Stimulated activated CD4-positive, alpha-beta T cell treated with anti-CD3 and anti-CD28 coated beads, Interleukin-1b, Interleukin-23, amount 100 ng/mL, for 4 hours (primary cell): ENCODE measurements at regions not wholly inside any gene's neighbourhood (a gene's known extent, or its start where the extent isn't known, plus 50 kb on each side); places are given as distances from the start of the nearest gene placed in this dataset.

Experiments
- DNase-seq, 2 donors: peaks; one replicate each; pipeline ENCODE4 v3.0.0-alpha.2; 2020; ENCODE audit warnings: low read depth in 2 of 2

DNA sequence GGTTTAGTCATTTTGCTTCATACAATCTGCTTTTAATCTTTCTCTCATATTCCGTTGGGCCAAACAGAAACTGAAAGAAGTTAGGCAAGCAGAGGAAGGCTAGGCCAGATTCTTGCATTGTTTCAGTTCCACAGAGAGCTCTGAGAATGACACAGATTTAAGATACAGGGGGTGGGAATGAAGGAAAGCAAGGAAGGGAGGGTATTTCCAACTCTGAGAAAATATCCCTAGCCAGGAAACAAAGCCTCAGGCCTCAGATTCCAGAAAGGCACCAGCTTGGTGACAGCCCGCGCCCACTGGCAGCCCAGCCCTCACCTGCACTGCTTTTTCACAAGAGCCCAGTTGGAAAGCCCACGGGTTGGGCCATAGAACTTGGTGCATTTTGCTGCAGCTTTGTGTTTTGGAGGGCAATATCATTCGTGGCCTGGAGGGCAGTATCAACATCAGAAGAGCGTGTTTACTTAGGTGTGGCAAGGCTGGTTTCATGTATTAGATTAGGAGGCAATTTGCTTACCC is 63.5 kb downstream of the ENC1 start:
- DNase-seq: no peak

DNA sequence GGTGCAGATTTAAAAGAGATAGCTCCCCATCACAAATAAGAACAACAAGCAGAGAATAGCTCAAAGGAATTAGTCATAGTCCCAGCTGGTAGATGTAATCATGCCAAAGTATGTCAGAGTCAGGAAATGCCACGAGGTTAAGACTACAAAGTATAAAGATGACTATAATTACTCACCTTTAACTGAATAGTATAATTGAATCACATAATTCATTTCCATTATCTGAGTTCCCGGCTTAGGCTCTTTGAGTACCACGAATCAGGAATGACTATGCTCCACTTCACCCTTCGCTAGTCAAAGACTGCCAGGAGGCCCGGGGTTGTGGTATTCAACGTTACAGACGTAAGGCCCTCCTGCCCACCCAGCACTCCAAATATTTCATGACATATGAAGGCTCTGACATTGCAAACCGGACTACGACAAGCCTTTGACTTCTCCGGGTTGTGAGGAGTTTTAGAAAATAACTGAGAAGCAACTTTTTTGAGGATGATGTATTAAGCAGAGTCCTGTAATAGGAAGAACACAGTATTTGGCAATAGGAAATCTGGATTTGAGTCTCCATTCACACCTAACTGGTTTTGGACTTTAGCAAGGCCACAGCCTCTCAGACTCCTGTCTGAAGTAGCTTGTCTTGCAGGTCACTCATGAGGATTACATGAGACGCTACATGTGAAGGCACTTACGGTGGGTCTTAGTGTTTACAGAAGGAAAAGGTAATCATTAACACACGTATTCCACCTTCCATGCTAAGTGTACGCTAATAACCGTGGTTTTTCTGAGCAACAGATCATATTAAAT is 64.6 kb downstream of the ENC1 start:
- no peak for DNase-seq

DNA sequence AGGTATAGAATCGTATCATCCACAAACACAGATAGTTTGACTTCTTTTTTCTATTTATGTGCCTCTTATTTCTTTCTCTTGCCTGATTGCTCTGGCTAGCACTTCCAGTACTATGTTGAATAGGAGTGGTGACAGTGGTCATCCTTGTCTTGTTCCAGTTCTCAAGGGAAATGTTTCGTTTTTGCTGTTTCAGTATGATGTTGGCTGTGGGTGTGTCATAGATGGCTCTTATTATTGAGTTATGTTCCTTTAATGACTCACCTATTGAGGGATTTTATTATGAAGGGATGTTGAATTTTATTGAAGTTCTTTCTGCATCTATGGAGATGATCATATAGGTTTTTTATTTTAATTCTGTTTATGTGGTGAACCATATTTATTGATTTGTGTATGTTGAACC is 70.3 kb downstream of the ENC1 start:
- DNase-seq: no peak

DNA sequence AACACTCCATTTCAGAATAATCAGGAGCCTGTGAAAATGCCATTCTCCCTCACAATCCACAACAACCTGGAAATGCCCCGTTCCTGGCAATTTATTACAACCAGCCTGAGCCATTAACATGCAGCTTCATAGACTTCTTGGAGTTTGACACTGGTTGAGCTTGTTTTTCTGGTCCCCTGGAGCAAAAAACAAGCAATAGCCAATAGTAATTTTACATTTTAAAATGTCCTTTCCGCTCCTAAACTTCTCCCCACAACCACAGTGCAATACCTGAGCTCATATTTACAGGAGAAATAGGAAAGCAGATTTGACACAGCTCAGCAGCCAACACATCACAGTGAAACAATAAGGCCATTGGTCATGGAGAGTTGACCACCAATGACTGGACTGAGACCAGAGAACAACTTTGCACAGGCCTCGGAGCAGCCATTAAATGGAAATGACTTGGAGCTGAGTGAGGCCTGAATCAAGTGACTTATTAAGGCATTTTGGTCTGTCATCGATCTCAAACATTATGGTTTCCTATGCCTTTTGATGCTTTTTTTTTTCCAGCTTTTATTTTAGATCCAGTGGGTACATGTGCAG is 73.0 kb downstream of the ENC1 start:
- no peak for DNase-seq

DNA sequence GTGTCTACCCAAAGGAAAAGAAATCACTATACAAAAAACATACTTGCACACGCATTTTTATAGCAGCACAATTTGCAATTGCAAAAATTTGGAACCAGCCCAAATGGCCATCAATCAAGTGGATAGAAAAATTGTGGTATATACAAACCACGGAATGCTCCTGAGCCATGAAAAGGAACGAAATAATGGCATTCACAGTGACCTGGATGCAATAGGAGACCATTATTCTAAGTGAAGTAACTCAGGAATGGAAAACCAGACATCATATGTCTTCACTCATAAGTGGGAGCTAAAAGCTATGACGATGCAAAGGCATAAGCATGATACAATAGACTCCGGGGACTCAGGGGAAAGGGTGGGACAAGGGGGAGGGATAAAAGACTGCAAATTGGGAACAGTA is 78.4 kb downstream of the ENC1 start:
- no peak for DNase-seq

DNA sequence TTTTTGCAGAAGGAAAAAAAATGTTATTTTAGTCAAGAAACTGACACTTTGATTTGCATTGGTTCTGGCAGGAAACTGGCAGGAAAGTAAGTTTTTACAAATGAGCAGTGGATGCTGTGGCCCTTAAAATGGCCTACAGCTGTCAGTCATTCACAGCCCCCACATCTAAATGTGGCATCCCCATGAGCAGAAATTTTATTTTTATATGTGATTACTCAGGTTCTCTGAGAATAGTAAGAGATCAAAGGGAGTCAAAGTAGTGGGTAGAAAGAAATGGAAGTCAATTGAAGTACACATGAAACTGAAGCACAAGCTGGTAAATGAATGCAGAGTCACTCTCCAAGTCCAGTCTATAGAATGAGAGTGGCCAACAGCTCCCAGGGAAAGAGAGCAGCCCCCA is 80.3 kb downstream of the ENC1 start:
- DNase-seq: no peak

DNA sequence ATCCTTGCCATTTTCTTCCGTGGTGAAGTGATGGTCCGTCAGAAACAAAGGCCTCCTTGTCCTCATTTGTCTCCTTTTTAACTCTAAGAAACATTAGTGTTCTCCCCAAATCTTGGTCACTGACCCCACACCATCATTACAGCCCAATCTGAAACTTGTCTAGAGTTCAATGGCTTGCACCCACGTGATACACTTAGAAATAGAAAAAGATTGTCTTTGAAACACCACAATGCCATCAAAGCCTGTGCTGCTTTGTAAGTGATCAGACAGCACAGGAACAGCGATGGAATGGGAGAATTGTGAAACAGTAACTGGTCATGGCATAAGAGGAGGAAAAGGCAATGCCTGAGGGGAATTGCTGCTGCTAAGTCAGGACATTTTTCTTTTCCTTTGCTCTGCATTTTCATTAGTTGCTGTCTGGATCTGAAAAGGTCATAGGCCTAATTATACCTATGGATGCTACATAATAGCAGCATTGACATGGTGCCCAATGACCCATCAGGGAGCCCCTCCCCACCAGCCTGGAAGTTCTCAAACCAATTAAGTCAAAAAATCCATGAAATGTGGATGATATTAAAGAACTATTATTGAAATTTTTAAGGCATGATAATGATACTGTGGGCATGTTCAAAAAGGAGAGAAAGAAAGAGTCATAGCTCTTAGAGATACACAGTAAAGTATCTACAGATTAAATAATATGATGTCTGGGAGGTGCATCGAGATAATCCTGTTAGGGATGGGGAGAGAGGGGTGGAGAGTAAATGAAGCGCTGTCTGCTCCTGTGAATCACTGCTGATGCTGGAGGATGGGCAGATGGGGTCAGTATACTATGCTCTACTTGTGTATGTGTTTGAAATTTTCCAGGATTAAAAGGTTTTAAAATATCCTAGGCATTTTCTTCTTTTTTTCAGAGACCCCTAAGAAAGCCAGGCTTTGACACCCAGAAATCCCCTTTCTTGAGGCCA is 83.6 kb downstream of the ENC1 start:
- DNase-seq: no peak

DNA sequence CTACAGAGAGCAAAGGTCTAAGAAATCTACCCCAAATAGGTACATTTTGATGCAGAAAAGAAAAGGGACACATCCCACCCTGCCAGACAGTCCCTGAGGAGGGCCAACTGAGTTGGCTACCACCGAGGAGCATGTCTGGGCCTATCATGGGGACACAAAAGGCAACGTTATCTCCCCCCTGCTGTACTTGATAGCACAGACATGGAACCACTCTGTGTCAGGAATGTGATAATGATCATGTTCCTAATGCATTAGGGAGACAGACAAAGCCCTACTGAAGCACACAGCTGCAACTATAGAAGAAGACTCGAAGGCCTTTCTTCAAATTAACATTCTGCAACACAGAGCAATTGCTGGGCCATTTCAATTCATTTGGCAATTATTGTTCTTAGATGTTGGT is 84.5 kb downstream of the ENC1 start:
- DNase-seq: no peak

DNA sequence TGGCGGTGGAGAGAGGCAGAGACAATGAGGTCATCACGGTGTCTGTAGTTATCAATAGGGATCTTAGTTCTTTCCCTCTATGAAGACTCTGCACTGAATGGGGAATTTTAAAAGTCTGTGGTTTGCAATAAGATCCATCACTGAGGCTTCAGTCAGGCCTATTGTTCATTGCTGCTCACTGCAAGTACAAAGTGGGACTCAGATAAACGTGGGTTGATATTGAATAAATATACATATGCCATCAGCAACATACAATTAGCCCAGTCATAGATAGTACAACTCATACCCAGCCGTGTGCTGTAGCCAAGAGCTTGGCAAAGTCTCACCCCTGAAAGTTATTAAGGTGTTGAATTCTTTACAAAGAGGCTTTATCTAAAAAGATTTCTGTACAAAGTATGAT is 88.4 kb downstream of the ENC1 start:
- no peak for DNase-seq

DNA sequence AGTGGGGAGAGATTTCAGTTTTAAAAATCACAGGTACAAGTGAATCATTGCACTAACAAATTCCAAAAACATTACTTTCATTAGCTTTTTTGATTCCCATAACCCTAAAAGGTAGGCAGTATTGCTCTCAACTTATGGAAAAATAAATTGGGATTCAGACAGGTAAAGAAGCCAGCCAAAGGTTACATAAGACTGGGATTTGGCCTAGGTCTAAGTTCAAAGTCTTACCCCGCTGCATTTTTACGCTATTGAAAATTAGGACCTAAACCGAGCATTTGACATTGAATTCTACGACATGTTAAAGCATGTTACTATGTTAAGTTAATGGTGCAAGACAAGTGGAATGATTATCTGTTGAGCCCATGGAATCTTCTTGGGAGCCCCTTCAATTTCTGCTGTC is 89.6 kb downstream of the ENC1 start:
- DNase-seq: no peak

DNA sequence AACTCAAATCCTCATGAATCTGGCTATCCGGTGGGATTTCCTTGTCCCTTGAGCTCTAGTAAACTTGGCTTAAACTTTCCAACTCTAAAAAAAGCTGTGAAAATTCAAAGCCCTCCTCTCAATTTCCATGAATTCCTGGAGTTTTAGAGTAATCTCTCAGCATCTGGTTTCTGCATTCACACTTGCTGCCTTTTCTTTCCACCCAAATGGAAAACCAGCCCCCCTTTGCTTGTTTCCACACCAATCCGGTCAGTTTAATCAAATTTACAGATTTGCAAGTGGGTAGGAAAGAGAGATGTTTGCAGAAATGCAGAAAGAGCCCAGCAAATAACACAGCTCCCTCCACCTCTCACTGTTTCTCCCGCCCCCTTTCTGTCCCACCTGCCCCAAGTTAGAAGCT is 91.1 kb downstream of the ENC1 start:
- no peak for DNase-seq

DNA sequence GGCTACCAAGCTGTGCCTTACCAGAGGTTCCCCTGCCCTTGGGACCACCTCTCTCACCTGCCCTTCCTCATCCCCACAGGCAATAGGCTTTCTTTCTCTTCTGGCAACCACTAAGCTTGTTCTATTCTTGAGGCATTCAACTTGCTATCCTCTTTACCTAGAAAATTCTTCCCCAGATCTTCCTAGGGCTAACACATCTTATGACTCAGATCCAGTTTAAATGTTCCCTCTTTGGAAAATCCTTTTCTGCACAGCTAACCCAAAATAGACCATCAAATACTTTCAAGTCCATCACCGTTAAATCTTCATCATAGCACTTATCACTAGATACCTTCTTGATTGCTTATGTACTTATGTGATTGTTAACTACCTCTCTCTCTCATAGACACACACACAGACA is 93.7 kb downstream of the ENC1 start:
- no peak for DNase-seq

DNA sequence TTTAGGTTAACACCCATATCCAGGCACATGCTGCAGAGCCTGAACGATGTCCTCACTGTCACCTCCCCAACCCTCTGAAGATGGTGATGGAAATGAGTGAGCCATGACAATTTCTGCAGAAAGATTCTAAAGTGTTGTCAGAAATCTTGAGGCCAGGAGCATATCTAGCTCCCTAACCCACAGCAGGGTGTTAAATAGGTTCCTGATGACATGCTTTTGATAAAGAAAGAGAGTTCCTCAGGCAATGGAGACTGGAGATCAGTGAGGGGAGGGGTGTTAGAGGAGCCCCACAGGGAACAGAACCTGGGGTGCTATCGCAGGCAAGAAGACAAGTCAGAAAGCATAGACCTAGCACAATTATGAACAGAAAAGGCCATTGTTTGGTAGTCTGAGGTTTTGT is 95.7 kb downstream of the ENC1 start:
- DNase-seq: no peak

DNA sequence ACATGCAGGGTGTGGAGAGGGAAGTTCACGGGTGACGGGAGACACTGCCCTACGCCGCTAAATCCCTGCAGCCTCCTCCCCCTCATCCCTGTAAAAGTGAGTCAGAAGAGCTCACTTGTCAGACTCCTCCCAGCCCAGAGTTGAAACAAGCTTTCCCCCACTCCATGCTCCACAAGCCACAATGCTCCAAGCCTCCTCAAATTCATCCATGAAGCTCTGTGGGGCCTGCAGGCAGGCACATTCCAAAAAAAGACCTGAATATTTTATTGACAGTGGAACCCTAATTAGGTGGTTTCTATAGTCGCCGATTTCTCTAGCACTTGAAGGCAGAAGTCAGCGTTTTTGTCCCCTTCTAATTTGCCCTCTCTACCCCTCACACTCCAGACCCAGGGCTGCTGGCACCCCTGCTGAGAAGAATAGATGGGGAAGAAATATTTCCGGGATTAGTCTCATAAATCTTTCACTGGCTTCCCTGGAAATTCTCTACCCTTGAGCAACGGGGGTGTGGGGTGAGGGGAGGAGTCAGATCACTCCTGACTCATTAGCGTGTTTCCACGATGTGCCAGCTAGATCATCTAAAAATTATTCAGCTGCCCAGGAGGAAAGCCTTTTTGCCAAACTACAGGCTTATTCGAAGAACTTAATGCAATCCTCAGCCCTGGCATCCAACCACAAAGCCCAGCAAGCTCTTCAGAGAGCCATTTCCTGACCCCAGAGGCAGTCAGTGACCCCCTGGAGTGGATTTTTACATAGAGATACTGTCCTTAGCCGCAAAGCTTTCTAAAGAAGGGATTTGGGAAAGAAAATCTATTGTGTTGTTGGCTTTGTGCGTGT is 97.1 kb downstream of the ENC1 start:
- no peak for DNase-seq

DNA sequence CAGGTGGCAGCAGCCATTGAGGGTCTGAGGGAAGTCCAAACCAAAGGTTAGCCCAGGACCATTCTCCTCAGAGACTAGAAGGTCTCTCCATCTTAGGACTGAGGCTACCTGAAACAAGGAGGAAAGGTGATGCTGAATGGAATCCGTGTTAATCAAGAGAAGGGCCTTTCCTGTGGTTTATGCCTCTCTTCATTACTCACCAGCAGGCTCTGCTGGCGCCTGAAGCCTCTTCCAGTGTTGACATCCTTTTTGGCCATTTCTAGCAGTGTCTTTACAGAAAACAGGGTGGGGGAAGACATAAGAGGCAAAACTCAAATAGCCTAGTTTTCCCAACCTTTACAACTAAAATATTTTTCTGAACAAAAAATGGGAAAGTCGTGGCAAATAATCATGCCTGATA is 98.0 kb downstream of the ENC1 start:
- DNase-seq: no peak

DNA sequence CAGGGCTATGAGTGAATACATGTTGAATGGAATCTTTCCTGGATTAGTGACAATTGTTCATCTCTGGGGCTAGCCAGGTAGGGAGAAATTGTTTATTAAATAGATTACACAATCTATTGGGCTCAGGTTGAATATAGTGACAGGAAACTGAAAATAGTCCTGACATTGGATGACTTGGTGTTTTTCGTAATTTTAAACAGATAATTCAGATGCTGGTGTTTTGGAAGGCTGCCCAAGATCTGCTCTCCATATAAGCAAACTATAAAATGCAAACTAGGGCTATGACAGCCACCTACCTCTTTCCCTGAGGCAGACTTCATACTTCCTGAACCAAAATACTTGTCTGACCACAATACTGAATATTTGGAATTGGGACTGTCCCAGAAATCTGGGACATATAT is 99.1 kb downstream of the ENC1 start:
- DNase-seq: no peak

DNA sequence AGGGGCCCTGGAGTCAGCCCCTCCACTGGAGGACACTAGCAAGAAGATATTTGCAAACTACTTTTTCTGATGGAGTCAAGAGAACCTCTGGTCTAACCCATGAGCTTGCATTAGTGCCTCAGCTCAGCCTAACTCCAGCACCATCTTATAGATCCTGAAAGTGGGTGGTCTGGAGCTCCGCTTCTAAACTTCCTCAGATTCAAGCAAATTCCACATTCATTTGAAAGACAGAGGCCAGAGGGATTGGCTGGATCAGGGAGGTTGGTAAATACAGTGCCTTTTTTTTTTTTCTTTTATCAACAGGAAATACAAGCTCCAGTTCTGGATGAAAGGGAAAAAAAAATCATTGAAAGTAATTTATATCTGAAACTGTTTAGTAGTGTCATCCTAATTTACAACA is 99.9 kb downstream of the ENC1 start:
- DNase-seq: no peak

DNA sequence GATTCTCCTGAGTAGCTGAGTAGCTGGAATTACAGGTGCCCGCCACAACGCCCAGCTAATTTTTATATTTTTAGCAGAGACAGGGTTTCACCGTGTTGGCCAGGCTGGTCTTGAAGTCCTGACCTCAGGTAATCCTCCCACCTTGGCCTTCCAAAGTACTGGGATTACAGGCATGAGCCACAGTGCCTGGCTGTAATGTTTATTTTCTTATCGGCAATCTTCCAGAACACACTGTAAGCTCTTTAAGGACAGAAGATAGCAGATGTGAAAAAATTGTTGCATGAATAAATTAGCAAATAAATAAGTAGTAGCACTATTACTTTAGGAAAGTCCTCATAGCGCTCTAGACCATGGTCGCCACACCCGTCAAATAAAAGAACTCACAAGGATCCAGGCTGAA is 100.5 kb downstream of the ENC1 start:
- no peak for DNase-seq

DNA sequence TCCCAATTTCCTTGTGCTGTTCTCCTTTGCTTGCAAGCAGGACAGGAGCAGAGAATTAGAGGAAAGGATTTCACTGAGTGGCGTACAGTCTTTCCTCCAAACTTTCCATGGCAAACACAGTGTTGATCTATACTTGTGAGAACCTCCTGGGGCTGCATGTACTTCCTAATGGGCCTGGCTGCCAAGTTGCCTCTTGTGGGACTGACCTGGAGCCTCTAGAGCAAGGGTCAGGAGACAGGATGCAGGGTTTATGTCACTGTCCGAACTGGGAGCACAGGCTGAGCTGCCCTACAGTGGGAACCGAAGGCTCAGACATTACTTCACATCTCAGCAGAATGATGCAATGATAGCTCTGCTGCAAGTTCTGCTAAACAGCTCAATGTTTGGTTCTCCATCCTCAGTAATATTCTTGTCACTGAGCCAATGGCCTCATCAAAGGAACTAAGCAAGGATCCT is 102.3 kb downstream of the ENC1 start:
- no peak for DNase-seq

DNA sequence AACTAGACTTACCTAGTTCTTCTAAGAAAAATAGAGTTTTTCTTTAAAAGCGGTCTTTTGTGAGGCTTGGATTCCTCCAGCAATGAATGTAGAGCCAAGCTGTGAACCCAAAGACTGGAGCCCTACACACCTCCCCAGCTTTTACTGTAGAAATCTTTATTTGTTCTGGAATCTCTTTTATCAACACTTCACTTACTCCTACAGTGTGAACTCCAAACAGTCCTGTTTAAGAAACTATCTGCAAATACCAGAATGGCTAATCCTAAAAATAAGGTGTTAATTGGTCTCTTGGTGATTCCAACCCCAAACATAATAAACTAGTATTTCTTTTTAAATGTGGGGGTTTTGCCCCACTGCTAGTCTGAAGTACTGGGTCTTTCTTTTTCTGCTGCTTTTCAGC is 103.9 kb downstream of the ENC1 start:
- DNase-seq: no peak

DNA sequence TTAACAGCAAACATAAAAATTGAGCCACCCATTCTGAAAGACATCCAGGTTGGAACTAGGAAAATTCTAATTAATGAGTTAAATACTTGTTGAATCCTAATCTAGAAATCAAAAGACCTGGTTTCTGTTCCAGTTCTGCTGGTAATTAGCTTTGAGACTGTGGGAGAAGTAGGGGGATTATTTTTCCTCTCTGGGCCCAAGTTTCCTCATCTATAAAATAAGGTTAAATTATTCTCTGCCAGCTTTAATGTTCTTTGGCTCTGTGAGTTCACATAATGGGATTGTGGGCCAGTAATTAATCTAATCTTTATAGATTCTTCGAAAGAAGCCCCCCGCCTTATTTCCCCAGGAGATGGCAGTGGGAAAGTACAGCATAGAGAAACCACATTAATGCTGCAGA is 104.6 kb downstream of the ENC1 start:
- DNase-seq: no peak
